MM.1S (cell line): ENCODE measurements at regions not wholly inside any gene's neighbourhood (a gene's known extent, or its start where the extent isn't known, plus 50 kb on each side); places are given as distances from the start of the nearest gene placed in this dataset.

Experiments
- DNase-seq: peaks from one replicate; pipeline ENCODE4 v3.0.0-alpha.2; 2015
- H2AFZ ChIP-seq: fragments of 300-600 bp; sonication (generic); 2 replicates; pipeline ENCODE4 v1.6.0; 2016; ENCODE audit warnings: antibody characterized with exemption, low read length
- H3F3A ChIP-seq: fragments of 300-600 bp; sonication (generic); 2 replicates; pipeline ENCODE4 v1.6.1; 2016; ENCODE audit warnings: mild to moderate bottlenecking, antibody characterized with exemption, low read length, moderate library complexity, mixed read lengths; ENCODE audit not compliant: insufficient read depth
- H3K27ac ChIP-seq: fragments of 300-600 bp; sonication (generic); 2 replicates; pipeline ENCODE4 v1.5.1; 2016; ENCODE audit warnings: mild to moderate bottlenecking, low read length
- H3K27me3 ChIP-seq: fragments of 300-600 bp; sonication (generic); replicated peaks from 2 replicates; pipeline ENCODE4 v1.6.0; 2016; ENCODE audit warnings: low read length; ENCODE audit not compliant: insufficient read depth
- H3K36me3 ChIP-seq: fragments of 300-600 bp; sonication (generic); replicated peaks from 2 replicates; pipeline ENCODE4 v1.6.1; 2016; ENCODE audit warnings: mild to moderate bottlenecking, low read length, mixed read lengths; ENCODE audit not compliant: insufficient read depth
- H3K4me1 ChIP-seq: fragments of 300-600 bp; sonication (generic); 2 replicates; pipeline ENCODE4 v1.6.1; 2016; ENCODE audit warnings: low read length, mixed read lengths
- H3K4me2 ChIP-seq: fragments of 300-600 bp; sonication (generic); 2 replicates; pipeline ENCODE4 v1.6.0; 2016; ENCODE audit warnings: low read depth, low read length
- H3K4me3 ChIP-seq: fragments of 300-600 bp; sonication (generic); 2 replicates; pipeline ENCODE4 v1.5.1; 2016; ENCODE audit warnings: low read length, mixed read lengths
- H3K79me2 ChIP-seq: fragments of 300-600 bp; sonication (generic); 2 replicates; pipeline ENCODE4 v1.6.1; 2016; ENCODE audit warnings: mixed run types, low read length, mixed read lengths
- H3K9ac ChIP-seq: fragments of 300-600 bp; sonication (generic); 2 replicates; pipeline ENCODE4 v1.6.1; 2016; ENCODE audit warnings: low read length, mixed read lengths
- H3K9me2 ChIP-seq: fragments of 300-600 bp; sonication (generic); replicated peaks from 2 replicates; pipeline ENCODE4 v1.6.1; 2016; ENCODE audit warnings: mild to moderate bottlenecking, low read length, mixed read lengths; ENCODE audit not compliant: insufficient read depth
- H3K9me3 ChIP-seq: fragments of 300-600 bp; sonication (generic); replicated peaks from 2 replicates; pipeline ENCODE4 v1.6.1; 2016; ENCODE audit warnings: mild to moderate bottlenecking, low read length, mixed read lengths; ENCODE audit not compliant: insufficient read depth
- H4K20me1 ChIP-seq: fragments of 300-600 bp; sonication (generic); 2 replicates; pipeline ENCODE4 v1.6.1; 2016; ENCODE audit warnings: mild to moderate bottlenecking, low read length, moderate library complexity, mixed read lengths; ENCODE audit not compliant: insufficient read depth
- EZH2 ChIP-seq: fragments of 300-600 bp; sonication (generic); optimal IDR thresholded peaks from 2 replicates; pipeline ENCODE3; 2017; ENCODE audit warnings: low read depth, mild to moderate bottlenecking, antibody characterized with exemption, low read length, mixed read lengths
- EZH2phosphoT487 ChIP-seq: fragments of 300-600 bp; sonication (generic); IDR thresholded peaks from 2 replicates; pipeline ENCODE4 v1.6.1; 2018; ENCODE audit warnings: antibody characterized with exemption, low read length
- TF ChIP-seq, protein P1 (sequence below): fragments of 300-600 bp; sonication (generic); IDR thresholded peaks from 2 replicates; pipeline ENCODE4 v1.5.1; 2016; ENCODE audit warnings: antibody characterized with exemption, low read length, mixed read lengths

GRCh38 chr4:137125011-137125410 is 407.3 kb downstream of the PCDH18 start:
- H3K9me3 ChIP-seq, result no peaks in the 10 kb centered on the region
- H3K4me3 ChIP-seq, result peak overlapping the region; percentile 61
- no peaks in the 10 kb centered on the region for H3K4me1 ChIP-seq
- peak overlapping the region; percentile 50 for H2AFZ ChIP-seq
- H3K36me3 ChIP-seq, result no peaks in the 10 kb centered on the region
- no peaks in the 10 kb centered on the region for H3K27me3 ChIP-seq
- peak overlapping the region; percentile 9; the same call in 1 of the 2 replicates for H3K27ac ChIP-seq
- no peaks in the 10 kb centered on the region for H3K79me2 ChIP-seq
- DNase-seq, result peak; percentile 49
- TF ChIP-seq, protein P1, sequence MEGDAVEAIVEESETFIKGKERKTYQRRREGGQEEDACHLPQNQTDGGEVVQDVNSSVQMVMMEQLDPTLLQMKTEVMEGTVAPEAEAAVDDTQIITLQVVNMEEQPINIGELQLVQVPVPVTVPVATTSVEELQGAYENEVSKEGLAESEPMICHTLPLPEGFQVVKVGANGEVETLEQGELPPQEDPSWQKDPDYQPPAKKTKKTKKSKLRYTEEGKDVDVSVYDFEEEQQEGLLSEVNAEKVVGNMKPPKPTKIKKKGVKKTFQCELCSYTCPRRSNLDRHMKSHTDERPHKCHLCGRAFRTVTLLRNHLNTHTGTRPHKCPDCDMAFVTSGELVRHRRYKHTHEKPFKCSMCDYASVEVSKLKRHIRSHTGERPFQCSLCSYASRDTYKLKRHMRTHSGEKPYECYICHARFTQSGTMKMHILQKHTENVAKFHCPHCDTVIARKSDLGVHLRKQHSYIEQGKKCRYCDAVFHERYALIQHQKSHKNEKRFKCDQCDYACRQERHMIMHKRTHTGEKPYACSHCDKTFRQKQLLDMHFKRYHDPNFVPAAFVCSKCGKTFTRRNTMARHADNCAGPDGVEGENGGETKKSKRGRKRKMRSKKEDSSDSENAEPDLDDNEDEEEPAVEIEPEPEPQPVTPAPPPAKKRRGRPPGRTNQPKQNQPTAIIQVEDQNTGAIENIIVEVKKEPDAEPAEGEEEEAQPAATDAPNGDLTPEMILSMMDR, result no peak
- TF ChIP-seq EZH2 (no peak), EZH2phosphoT487 (no peak)
- H4K20me1 ChIP-seq, result no peaks in the 10 kb centered on the region
- H3K4me2 ChIP-seq, result peak overlapping the region; percentile 51; the same call in 1 of the 2 replicates
- no peaks in the 10 kb centered on the region for H3F3A ChIP-seq
- no peaks in the 10 kb centered on the region for H3K9me2 ChIP-seq
- peak overlapping the region; percentile 27; the same call in 1 of the 2 replicates for H3K9ac ChIP-seq

GRCh38 chr4:137124278-137124932 is 407.9 kb downstream of the PCDH18 start:
- Histone ChIP-seq H3K9ac (peak overlapping the region; percentile 27; the same call in 1 of the 2 replicates), H3K36me3 (no peaks in the 10 kb centered on the region), H4K20me1 (no peaks in the 10 kb centered on the region), H3K27ac (peak overlapping the region; percentile 9; the same call in 1 of the 2 replicates), H3F3A (no peaks in the 10 kb centered on the region), H3K9me2 (no peaks in the 10 kb centered on the region), H2AFZ (peak overlapping the region; percentile 50), H3K27me3 (no peaks in the 10 kb centered on the region), H3K4me2 (peak overlapping the region; percentile 51; the same call in 1 of the 2 replicates), H3K9me3 (no peaks in the 10 kb centered on the region), H3K4me3 (peak overlapping the region; percentile 61), H3K79me2 (no peaks in the 10 kb centered on the region), H3K4me1 (no peaks in the 10 kb centered on the region)
- TF ChIP-seq, protein P1, result peak; percentile 60
- no peak for TF ChIP-seq EZH2phosphoT487
- peak; percentile 65 for DNase-seq

DNA sequence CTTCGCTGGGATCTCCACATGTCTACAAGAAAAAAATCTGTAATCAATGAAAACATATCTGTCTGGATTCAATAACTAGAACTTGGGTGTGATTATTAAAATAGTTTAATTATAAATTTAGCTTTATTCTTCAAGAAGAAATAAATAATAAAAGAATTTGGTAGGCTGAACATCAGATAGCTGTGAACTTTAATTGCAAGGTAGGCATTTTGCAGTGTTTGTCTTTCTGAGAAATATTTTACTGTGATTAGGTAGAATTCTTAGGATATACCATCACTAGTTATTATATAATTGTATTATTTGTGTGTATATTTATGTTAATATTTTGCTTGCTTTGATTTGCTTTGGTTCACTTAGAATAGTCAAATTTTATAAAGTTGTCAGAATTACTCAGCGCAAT is 409.4 kb downstream of the PCDH18 start:
- Histone ChIP-seq H3K4me1 (no peaks in the 10 kb centered on the region), H2AFZ (no peak overlapping the region), H3K9me3 (no peaks in the 10 kb centered on the region), H3K9me2 (no peaks in the 10 kb centered on the region), H4K20me1 (no peaks in the 10 kb centered on the region), H3K4me3 (no peak overlapping the region), H3F3A (no peaks in the 10 kb centered on the region), H3K79me2 (no peaks in the 10 kb centered on the region), H3K9ac (no peak overlapping the region), H3K36me3 (no peaks in the 10 kb centered on the region), H3K27me3 (no peaks in the 10 kb centered on the region), H3K4me2 (no peak overlapping the region), H3K27ac (no peak overlapping the region)
- no peak for DNase-seq
- TF ChIP-seq EZH2 (no peak), EZH2phosphoT487 (no peak)
- TF ChIP-seq, protein P1, result no peak
